ENCODE measurements at regions not wholly inside any gene's neighbourhood (a gene's known extent, or its start where the extent isn't known, plus 50 kb on each side); places are given as distances from the start of the nearest gene placed in this dataset.

DNA sequence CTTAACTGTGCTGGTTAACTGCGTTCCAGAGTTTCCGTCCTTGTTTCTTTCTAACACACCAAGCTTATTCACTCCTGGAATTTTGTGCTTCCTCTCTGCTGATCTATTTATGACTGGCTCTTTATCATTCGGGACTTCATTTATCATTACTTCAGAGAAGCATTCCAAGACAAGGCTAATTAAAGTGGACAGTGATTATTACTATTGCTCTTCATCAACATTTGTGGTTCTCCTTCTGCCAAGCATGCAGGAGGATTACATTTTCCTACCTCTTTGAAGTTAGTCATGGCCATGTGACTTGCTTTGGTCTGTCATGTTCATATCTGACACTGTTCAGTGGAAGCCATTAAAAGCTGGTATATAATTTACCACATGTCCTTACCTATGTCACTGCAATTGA is 172.4 kb upstream of the AGR3 start:
- no peak for FAIRE-seq

DNA sequence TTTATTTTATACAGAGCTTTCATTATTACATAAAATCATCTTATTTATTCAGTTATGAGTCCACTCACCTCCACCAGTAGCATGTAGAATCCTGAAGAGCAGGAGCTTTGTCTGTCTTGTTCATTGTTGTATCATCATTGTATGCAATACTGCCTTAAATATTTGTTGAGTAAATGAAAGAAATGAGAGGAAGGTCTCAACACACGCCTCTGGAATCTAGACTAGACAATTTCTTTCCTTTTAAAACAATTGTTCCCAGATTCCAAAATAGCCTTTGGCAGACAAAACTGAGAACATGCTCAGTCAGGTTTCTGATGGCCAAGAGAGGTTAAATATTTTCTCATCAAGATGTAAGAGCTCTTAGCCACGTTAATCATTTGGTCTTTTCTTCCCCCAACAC is 173.1 kb upstream of the AGR3 start:
- FAIRE-seq, result no peak

DNA sequence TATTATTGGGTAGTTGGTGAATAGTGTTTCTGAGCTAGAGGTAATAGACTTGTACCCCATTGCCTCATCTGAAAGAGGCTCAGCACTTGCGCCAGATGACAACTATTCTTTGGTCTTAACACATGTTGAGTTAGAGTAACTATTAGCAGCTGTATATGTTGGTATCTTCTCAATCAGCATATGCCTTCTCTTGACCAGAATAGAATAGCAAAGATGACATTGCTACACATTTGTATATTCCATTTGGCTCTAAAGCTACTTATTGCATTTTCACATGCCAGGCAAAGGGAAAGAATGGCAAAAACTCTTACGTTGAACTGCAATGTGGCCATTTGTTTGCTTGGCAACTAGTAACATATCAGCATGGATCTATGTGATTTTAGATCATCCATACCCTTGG is 173.8 kb upstream of the AGR3 start:
- no peak for FAIRE-seq

- FAIRE-seq, result no peak
Measured at GRCh38 chr7:17056491-17057142, 174.8 kb upstream of the AGR3 start.

DNA sequence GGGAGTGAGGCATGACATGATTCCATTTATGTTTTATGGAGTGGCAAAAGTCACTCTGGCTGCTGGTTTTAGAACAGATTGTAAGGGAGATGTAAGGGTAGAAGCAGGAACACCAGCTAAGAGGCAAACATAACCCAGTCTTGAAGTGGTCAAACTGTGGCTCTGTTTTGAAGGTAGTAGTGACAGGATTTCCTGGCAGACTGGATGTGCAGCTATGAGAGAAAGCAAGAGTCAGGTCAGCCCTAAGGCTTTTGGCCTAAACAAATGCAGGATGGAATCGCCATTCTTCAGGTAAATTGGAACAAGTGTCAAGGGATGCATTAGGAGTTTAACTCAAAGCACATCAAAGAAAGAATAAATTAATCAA is 175.3 kb upstream of the AGR3 start:
- FAIRE-seq, result no peak

DNA sequence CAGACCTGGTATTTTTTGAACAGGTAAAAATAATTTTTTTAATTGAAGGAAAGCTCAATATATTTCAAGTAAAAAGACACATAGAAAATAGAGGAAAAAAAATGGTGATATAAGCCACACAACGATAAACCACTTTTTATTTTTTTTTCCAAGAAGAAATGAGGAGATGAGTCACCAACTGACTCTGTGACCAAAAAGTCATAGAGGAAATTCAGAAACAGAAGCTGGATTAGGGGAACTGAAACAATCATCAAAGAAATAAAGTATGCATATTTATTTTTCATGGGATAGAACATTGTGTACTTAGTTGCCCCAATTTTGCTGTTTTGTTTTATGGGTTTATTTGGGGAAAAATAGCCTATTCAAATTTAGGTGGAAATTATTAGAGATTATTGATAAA is 176.8 kb upstream of the AGR3 start:
- FAIRE-seq, result no peak

DNA sequence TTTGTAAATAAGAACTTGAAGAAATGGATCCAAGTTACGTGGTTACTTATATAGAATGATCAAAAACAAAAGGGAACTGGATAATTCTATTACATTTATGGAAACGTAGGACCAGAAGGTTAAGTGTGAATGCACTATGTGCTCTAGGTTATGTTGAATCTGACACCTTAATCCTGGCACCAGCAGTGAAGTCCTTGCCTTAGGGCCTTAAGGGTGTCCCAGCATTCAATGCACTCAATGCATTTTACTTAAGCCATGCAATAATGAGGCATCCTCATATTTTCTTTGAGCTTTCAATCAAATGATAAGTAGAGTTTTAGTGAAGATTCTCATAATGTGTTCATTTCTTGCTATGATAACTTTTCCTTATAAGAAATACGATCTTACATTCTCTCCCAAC is 178.3 kb upstream of the AGR3 start:
- no peak for FAIRE-seq

DNA sequence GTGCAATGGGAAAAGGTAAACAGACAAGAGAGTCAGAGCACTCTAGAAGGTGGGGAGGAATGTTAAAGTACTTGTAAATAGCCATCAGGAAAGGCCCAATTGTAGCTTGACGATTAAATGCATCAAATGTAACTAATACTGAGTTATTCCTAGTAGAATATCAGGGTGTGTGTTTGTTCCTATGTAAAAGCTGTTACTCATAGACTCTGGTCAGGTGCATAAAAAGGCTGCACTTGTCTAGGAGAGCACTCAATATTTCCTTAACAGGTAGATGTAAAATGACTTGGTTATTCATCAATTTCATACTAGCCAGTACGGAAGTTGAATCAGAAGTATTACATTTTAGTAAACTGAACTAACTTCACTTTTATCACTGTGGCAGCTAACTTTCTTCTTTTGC is 179.7 kb upstream of the AGR3 start:
- no peak for FAIRE-seq

DNA sequence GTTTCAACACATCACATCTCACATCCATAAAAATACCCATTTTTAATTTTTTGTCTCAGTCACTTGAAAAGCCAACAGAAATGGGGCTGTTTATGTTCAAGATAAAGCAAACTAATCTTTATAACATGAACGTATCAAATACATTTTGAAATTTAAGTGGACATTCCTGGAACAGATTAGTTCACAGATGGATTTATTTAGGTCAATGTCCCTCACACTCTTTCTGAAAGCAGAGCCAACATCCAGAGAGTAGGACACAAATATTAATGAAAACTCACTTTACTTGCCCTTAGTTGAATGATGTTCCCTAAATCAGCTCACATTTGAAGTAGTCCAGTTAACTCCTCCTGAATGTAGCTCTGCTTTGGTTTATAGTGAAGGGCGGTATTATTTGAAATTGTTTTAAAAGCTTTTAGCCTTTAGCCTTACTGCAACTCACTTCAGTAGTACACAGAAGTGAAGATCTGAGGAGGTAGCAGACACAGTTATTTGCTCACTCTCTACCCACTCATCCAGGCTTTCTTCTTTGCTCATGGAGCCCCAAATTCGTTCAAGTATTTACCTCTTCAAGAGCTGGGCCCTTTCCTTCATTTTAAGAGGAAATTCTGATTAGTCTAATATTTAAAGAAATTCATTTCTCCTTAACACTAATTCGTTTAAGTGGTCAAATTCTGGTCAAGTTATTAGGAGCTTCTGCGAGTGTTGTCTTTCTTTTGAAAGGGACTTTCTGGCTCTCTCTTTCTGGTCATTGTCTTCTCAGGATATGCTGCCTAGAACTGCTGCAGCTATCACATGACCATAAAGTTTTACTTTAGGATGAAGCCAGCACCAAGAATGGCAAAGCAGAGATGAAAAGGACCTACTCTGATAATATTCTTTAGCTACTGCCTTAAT is 180.6 kb upstream of the AGR3 start:
- no peak for FAIRE-seq

DNA sequence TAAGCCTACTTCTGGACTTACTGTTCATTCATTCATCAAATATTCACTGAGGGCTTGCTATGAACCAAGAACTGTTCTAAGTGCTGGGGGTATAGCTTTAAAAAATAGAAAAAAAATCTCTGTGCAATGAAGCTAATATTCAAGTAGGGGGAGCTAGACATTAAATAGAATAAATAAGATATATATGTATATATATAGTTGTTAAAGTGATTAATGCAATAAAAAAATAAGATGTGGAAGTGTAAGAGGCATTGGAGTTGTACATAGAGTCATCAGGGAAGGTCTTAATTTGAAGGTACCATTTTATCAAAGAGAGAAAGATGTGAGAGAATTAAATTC is 181.2 kb upstream of the AGR3 start:
- FAIRE-seq, result peak; percentile 67

GRCh38 chr7:17067691-17068090 is 185.9 kb upstream of the AGR3 start:
- FAIRE-seq, result no peak

DNA sequence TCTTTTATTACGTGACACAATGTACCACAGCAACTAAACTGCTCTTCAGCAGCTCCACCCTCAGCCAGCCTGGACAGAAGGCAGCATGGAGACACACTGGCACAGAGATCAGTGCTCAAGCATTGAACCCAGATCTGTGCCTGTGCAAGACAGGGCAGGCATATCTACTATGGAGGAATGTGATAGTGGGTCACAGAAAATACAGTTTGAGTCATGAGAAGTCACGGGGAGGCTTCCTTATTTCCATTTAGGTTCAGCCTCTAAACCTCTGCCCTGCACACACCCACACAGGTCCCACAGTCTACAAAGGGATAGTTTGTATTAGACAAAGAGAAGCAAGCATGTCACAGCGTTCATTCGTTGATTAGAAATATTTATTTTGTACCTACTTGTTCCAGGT is 187.4 kb upstream of the AGR3 start:
- FAIRE-seq, result no peak

DNA sequence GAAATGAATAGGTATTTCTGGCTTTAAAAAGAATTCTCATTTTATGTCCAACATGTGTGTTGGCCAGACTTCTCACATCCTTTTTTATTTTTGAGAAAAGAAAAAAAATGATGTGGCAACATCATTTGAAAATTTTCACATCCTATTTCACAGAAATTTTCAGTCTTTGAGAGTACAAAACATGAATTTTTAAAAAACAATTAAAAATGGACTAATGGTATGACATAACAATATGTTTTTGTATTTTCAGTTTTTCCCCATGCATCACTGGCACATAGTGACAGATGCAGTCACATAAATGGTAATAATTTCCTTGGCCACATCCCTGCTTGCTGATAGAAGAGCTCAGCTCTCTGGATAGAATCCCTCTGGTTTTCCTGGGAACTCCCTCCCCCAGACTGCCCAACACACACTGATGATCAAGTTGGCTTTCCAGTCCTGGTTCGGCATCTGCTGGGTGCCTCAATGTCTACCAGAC is 188.5 kb upstream of the AGR3 start:
- no peak for FAIRE-seq

- no peak for FAIRE-seq
Measured at GRCh38 chr7:17071866-17072265, 190.1 kb upstream of the AGR3 start.

DNA sequence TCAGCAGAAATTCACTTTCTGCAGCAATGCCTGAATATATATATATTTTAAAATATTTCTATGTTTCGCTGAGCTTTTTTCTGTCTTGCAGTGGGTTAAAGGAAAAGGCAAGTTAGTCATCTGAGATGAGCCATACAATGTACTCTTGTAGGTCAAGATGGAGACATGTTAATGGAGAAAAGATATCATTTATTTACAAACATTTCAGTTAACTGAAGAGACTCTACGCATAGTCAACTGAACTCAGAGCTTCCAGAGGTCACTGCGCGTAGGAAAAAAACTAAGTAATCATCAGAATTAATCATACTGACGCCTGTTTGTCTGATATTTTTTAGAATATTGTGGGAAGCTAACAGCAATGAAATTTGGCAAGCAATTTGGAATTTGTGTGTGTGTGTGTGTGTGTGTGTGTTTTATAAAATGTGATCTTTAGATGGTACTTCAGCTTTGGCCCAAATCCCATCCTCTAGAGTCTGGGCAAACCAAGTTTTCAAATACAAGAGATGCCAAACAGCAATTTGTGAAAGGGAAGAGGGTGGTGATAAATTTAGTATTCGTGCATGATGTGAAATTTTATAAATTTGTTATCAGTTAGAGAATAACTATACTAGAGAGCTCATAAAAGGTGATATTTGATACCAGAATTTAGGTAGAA is 193.9 kb upstream of the AGR3 start:
- FAIRE-seq, result no peak

- FAIRE-seq, result no peak
Measured at GRCh38 chr7:17078298-17078697, 196.5 kb upstream of the AGR3 start.

DNA sequence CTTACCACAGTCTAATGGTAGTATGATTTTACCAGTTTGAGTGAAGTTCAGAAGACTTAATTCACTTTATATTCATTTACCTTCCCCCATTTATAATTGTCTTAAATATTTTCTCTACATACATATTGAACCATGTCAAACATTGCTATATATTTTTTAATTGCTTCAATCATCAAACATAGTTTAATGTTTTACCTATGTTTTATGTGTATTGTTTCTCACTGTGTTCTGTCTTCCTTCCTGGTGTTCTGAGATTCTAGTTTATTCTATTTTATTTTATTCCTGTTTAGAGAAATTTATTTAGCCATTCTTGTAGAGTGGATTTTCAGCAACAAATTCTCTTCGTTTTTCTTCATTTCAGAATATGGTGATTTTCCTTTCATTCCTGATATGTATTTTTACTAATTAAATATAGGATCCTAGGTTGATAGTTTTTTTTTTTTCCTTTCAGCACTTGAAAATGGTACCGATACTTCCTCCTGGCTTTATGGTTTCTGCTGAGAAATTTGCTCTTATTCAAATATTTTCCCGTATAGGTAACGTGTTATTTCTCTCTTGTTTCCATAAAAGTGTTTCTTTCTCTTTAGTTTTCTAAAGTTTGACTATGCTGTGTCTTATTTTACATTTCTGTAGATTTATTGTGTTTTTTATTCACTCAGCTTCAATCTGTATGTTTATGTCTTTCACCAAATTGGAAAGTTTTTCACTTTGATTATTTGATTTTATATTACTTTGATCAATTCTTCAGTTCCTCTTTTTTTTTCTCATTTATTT is 201.8 kb upstream of the AGR3 start:
- FAIRE-seq, result peak; percentile 16

DNA sequence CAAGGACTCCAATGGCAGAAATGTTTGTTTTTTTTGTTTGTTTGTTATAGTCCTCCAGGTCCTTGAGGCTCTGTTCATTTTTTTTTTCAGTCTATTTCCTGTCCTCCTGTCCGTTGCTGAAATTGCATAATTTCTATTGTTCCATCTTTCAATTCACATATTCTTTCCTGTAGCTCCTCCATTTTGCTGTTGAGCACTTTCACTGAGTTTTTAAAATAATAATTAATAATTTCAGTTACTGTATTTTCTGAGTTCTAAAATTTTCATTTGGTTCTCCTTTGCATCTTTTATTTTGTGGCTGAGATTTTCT is 202.3 kb upstream of the AGR3 start:
- FAIRE-seq, result no peak

DNA sequence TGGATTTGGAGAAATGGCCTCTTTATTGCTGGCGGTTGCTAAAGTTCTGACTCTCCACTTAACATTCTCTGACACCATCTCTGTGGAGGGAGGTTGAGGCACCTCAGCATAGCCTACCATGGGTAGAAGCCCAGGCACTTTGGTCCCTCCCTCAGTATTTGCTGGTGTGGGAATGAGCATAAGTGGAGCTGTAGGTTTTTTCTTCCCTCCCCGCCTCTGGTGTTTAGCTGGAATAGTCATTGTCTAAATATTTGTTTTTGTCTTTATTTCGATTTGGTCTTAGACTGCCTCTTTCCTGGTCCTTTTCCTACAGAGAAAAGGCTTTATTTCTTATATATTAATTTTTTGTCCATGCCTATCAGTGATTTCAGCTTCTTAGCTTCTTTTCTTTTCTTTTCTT is 203.4 kb upstream of the AGR3 start:
- FAIRE-seq, result no peak

DNA sequence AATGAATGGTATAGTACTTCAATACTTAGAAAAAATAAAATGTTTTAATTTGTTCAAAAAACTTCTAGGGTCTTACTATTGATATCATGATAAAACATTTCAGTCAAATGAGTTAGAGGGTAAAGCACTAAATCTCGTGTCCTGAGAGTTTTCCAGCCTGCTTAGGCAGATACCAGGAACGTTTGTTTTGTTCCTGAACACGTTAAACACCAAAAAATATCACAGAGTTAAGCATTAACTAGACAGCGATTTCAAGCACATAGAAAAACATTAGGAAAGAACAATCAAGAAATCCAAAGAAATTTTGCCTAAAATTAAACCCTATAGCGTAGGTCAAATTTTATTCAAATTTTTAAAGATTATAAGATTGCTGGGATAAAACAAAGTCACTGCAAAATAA is 204.6 kb upstream of the AGR3 start:
- no peak for FAIRE-seq

DNA sequence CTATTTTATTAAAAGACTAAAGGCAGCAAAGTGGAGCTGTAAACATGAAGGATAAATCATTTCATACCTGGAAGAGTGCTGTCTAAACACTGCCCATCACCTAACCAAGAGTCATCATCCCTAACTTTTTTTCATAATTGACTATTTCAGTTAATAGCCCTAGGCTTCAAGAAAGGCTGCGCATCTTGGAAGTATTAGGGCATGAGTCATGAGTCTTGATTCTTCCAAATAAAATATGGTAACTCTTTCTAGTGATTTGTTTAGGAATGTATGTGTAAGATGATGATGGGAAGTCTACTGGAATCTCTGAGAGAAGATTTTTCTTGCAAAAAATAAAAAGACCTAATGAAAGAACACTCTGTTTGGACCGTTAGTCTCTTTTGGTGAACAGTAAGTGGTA is 207.7 kb upstream of the AHR start:
- no peak for FAIRE-seq

- no peak for FAIRE-seq
Measured at GRCh38 chr7:17093461-17093860, 205.0 kb upstream of the AHR start.

DNA sequence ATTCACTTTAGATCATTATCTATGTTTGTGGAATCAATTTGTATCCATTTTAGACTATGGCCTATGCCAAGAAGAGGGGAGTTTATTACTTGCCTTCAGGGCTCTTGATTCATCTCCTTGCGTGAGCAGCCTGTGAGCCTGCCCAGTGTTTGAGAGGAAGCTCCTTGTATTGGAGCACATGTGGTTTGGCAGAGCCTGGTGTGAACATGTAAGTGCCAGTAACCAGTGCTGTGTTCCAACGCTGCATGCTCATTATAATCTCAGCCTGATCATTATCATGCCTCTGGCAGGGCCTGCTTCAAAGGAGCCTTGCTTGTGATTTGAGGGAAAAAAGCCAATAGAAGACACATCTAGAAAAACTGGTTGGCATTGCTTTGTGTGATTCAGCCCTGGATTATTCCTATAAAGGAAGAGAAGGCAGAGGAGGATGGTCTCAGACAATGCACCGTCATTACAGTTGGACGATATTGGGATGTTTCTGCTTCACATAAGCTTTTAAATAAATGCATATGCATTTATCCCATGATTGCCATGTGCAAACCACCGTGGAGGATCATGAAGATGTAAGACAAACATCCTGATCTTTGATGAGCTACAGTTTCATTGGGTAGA is 203.4 kb upstream of the AHR start:
- no peak for FAIRE-seq

Measured in A204.1 (cell line).